Fibroblast of lung (primary cell): ENCODE measurements at regions not wholly inside any gene's neighbourhood (a gene's known extent, or its start where the extent isn't known, plus 50 kb on each side); places are given as distances from the start of the nearest gene placed in this dataset.

Experiments
- CTCF ChIP-seq, 2 donors: IDR thresholded peaks in 1 of 2; conservative IDR thresholded peaks in 1 of 2; 1 replicate in 1 of 2; 2 replicates in 1 of 2; pipeline ENCODE4 v1.5.1; 2011 to 2012; ENCODE audit warnings: low read length in 2 of 2, control low read depth in 1 of 2, inconsistent platforms in 1 of 2, low read depth in 1 of 2, mild to moderate bottlenecking in 1 of 2
- EZH2 ChIP-seq: IDR thresholded peaks from 2 replicates; pipeline ENCODE4 v1.5.1; 2012; ENCODE audit warnings: low read length, control low read depth, mild to moderate bottlenecking; ENCODE audit errors: missing control alignments

DNA sequence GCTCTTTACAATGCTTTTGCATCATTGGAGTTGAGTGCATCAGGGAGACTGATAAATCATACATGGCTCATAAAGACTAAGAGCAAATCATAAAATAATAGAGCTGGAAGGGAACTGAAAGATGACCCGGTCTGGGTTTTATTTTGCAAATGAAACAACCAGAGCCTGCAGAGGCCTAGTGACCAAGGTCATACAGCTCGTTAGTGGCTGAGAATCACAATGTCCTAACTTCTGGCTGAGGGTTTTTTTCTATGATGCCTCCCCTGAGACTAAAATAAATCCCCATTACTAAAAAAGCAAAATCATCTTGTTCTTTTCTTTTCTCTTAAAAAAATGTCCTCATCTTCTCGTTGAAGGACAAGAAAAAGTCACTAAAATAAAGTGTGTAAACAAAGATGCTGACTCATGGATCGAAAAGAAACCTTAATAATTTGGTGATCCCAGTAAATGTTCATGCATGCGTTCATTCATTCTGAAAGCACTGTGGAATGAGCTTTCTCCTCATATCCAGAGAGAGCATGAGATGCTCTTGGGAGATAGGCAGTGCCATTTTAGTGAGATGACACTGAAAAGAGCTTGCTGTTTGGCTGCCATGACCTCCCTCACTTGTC, 107.8 kb upstream of the PHYHIPL start:
- no peak for TF ChIP-seq CTCF (conservative IDR thresholded peaks at IDR 0.05 in 1 of 2, IDR thresholded peaks at IDR 0.05 in 1 of 2; ENCODE audit: low read depth in 1 of 2, low read length in 2 of 2)
- TF ChIP-seq EZH2 = no peak
